Lower leg skin (tissue), 4 donors: ENCODE measurements at regions not wholly inside any gene's neighbourhood (a gene's known extent, or its start where the extent isn't known, plus 50 kb on each side); places are given as distances from the start of the nearest gene placed in this dataset.

Source experiments
- DNase-seq, 2 donors: peaks; one replicate each; pipeline ENCODE4 v3.0.0-alpha.2; 2019; ENCODE audit warnings: low spot score in 2 of 2
- H3K4me3 ChIP-seq: fragments of 200-600 bp; sonication (generic); 2 replicates; pipeline ENCODE4 v1.5.1; 2017; ENCODE audit warnings: mild to moderate bottlenecking, low read depth; ENCODE audit not compliant: poor library complexity, severe bottlenecking
- POLR2A ChIP-seq, 2 donors: fragments of 450-650 bp; IDR thresholded peaks; one replicate each; pipeline ENCODE4 v1.6.1; 2016 to 2017; ENCODE audit warnings: antibody characterized with exemption in 2 of 2, mild to moderate bottlenecking in 1 of 2, moderate library complexity in 1 of 2
- WGBS, 2 donors: methylation state at CpG; one replicate each; pipeline ENCODE4 v1.1.5; 2018; 5-methylcytosine and 5-hydroxymethylcytosine counted together
- intact Hi-C: fragments of 100-400 bp; cut with DNase I; formaldehyde crosslinking; loops from one replicate; pipeline ENCODE4 v1.15.0; 2023; ENCODE audit warnings: low total_unique reads
- TF ChIP-seq, protein P1 (sequence below), 3 donors: fragments of 450-650 bp; IDR thresholded peaks; one replicate each; pipeline ENCODE4 v1.5.1; 2016; ENCODE audit warnings: antibody characterized with exemption in 3 of 3, mild to moderate bottlenecking in 3 of 3, moderate library complexity in 2 of 3

DNA sequence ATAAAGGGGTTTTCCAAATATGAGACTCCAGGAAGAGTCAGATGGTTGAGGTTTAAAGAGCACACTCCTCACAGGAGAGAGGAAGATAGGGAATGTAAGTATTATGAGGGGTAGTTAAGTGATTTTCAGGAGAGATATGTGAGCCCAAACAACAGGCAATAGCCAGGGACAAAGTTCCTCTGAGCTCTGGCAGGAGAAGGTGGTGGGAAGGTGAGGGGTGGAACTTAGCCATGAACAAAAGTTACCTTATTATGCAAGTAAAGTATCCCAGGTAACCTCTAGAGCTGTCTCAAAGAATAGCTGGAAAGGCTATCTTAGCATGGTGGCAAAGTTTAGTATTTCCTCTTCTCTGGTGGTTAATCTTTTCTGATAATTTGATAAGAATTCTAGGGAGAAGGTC lies 450.5 kb upstream of the PTPRD start:
- intact Hi-C loops = no loop called here
- H3K4me3 ChIP-seq = no peak overlapping the region
- no peak for TF ChIP-seq POLR2A (IDR thresholded peaks at IDR 0.05)
- TF ChIP-seq, protein P1, sequence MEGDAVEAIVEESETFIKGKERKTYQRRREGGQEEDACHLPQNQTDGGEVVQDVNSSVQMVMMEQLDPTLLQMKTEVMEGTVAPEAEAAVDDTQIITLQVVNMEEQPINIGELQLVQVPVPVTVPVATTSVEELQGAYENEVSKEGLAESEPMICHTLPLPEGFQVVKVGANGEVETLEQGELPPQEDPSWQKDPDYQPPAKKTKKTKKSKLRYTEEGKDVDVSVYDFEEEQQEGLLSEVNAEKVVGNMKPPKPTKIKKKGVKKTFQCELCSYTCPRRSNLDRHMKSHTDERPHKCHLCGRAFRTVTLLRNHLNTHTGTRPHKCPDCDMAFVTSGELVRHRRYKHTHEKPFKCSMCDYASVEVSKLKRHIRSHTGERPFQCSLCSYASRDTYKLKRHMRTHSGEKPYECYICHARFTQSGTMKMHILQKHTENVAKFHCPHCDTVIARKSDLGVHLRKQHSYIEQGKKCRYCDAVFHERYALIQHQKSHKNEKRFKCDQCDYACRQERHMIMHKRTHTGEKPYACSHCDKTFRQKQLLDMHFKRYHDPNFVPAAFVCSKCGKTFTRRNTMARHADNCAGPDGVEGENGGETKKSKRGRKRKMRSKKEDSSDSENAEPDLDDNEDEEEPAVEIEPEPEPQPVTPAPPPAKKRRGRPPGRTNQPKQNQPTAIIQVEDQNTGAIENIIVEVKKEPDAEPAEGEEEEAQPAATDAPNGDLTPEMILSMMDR (IDR thresholded peaks at IDR 0.05) = no peak
- DNase-seq = no peak

- 82 to 84% methylated on average over 9 of the region's 9 CpGs for WGBS, 2 donors
- intact Hi-C loops = no loop called here
- H3K4me3 ChIP-seq = no peak overlapping the region
- no peak for DNase-seq
- TF ChIP-seq, protein P1 (IDR thresholded peaks at IDR 0.05) = no peak
- no peak for TF ChIP-seq POLR2A (IDR thresholded peaks at IDR 0.05)
Measured at GRCh38 chr9:11064909-11065308, 452.1 kb upstream of the PTPRD start.

DNA sequence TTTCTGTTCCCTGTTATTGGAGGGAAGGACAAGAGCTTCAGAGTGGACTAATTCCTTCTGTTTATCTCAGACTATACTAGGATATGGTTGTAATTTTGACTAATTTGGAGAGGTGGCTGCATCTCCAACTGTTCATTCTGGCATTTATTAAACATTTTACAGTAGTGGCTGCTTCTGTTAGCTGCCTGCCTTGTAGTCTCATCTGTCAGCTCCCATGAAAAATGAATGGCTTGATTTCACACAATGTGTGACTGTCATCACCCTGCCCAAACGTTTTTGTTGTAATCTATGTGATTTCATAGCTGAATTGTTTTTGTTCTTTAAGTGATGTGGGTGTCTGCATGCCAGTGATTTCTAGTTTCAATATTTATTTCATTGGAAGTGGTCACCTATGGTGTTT lies 459.4 kb upstream of the PTPRD start:
- no peak for DNase-seq
- intact Hi-C loops = no loop called here
- WGBS, 2 donors = 0 to 7% methylated on average over 1 of the region's 1 CpG
- H3K4me3 ChIP-seq = no peak overlapping the region
- TF ChIP-seq POLR2A (IDR thresholded peaks at IDR 0.05) = no peak
- TF ChIP-seq, protein P1 (IDR thresholded peaks at IDR 0.05) = no peak

DNA sequence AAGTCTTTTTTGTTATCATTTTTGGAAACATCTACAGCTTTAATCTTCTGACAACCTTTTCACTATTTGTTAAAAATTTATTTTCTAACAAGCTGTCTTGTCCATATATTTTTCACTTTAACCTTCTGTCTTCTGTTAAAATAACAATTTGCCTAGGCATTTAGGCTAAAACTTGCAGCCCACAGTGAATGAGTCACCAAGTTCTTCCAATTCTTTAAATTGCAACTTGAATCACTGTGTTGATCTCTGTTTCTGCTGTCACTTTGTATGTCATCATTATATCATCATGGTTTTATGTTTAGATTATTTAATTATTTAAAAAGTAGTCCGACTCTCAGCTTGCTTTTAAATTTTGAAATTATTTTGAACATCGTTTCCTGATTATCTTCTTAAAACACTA lies 473.8 kb upstream of the PTPRD start:
- no peak for DNase-seq
- TF ChIP-seq, protein P1 (IDR thresholded peaks at IDR 0.05) = no peak
- TF ChIP-seq POLR2A (IDR thresholded peaks at IDR 0.05) = no peak
- WGBS, 2 donors = 85 to 93% methylated on average over 2 of the region's 2 CpGs
- no peak overlapping the region for H3K4me3 ChIP-seq
- intact Hi-C loops = no loop called here

GRCh38 chr9:11088821-11089374 lies 476.1 kb upstream of the PTPRD start:
- WGBS, 2 donors = 77 to 83% methylated on average over 1 of the region's 1 CpG
- DNase-seq = no peak
- H3K4me3 ChIP-seq = no peak overlapping the region
- TF ChIP-seq POLR2A (IDR thresholded peaks at IDR 0.05) = no peak
- TF ChIP-seq, protein P1 (IDR thresholded peaks at IDR 0.05) = no peak
- intact Hi-C loops = no loop called here

DNA sequence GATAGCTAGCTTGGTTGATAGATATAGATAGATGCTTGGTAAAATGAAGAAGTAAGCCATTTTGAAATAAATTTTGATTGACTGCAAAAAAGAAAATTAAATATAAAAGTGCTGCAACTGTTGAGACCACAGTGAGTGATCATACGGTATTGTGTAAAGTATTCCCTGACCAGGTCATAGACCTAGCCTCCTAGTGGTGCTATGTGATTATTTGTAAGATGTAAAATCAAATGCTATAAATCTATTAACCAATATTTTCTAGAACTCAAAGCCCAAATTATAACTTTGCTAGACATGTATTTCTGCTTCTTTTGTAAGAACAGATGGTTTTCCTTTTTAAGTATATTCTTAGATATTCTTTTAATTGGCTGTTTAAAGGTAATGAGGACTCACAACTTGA lies 480.2 kb upstream of the PTPRD start:
- WGBS, 2 donors = 24 to 78% methylated on average over 1 of the region's 1 CpG
- intact Hi-C loops = no loop called here
- TF ChIP-seq, protein P1 (IDR thresholded peaks at IDR 0.05) = no peak
- no peak for TF ChIP-seq POLR2A (IDR thresholded peaks at IDR 0.05)
- no peak for DNase-seq
- no peak overlapping the region for H3K4me3 ChIP-seq
